BJ (cell line): ENCODE measurements at regions not wholly inside any gene's neighbourhood (a gene's known extent, or its start where the extent isn't known, plus 50 kb on each side); places are given as distances from the start of the nearest gene placed in this dataset.

Source experiments
- CTCF ChIA-PET: fragments of 350-600 bp; formaldehyde crosslinking; extraction: SDS; loops from one replicate; lab custom pipeline; 2021; ENCODE audit warnings: antibody characterized with exemption, inconsistent platforms; lab: Yijun Ruan, JAX
- POLR2A ChIA-PET: fragments of 300-600 bp; sonication (Branson Sonifier 250); formaldehyde crosslinking; extraction: SDS; loops from one replicate; lab custom pipeline; 2021; ENCODE audit warnings: antibody characterized with exemption; lab: Charles Lee
- DNase-seq: peaks from one replicate; pipeline ENCODE4 v3.0.0-alpha.2; 2011; ENCODE audit warnings: low read depth
- H3K27me3 ChIP-seq: 2 replicates; pipeline ENCODE4 v1.6.0; 2011; ENCODE audit warnings: low read length; ENCODE audit not compliant: control insufficient read depth, insufficient read depth
- H3K36me3 ChIP-seq: 2 replicates; pipeline ENCODE4 v1.5.1; 2011; ENCODE audit warnings: low read length; ENCODE audit not compliant: control insufficient read depth, insufficient read depth
- H3K4me3 ChIP-seq: 2 replicates; pipeline ENCODE4 v1.5.1; 2011; ENCODE audit warnings: low read depth, mild to moderate bottlenecking, control low read depth, low read length
- CTCF ChIP-seq: IDR thresholded peaks from 2 replicates; pipeline ENCODE4 v1.5.1; 2011; ENCODE audit warnings: low read depth, mild to moderate bottlenecking, control low read depth, inconsistent platforms, low read length, moderate library complexity; ENCODE audit not compliant: insufficient read depth

GRCh38 chr13:63554157-63554556 lies 2138.5 kb upstream of the PCDH20 start:
- Histone ChIP-seq H3K4me3 (no peak overlapping the region), H3K36me3 (no peaks in the 10 kb centered on the region), H3K27me3 (no peaks in the 10 kb centered on the region)
- DNase-seq = no peak
- ChIA-PET CTCF (no interaction called here), POLR2A (no interaction called here)
- no peak for TF ChIP-seq CTCF

GRCh38 chr13:63551731-63552130 lies 2136.1 kb upstream of the PCDH20 start:
- Histone ChIP-seq H3K36me3 (no peaks in the 10 kb centered on the region), H3K27me3 (no peaks in the 10 kb centered on the region), H3K4me3 (no peak overlapping the region)
- TF ChIP-seq CTCF = no peak
- ChIA-PET CTCF (no interaction called here), POLR2A (no interaction called here)
- DNase-seq = no peak

- Histone ChIP-seq H3K4me3 (no peak overlapping the region), H3K27me3 (no peaks in the 10 kb centered on the region), H3K36me3 (no peaks in the 10 kb centered on the region)
- TF ChIP-seq CTCF = no peak
- DNase-seq = no peak
- CTCF ChIA-PET = no interaction called here
- POLR2A ChIA-PET = no interaction called here
Measured at GRCh38 chr13:63546524-63546923, 2130.9 kb upstream of the PCDH20 start.

GRCh38 chr13:63542770-63543169 lies 2127.1 kb upstream of the PCDH20 start:
- Histone ChIP-seq H3K27me3 (no peaks in the 10 kb centered on the region), H3K36me3 (no peaks in the 10 kb centered on the region), H3K4me3 (no peak overlapping the region)
- TF ChIP-seq CTCF = no peak
- ChIA-PET POLR2A (no interaction called here), CTCF (no interaction called here)
- DNase-seq = no peak

GRCh38 chr13:63541336-63541735 lies 2125.7 kb upstream of the PCDH20 start:
- Histone ChIP-seq H3K4me3 (no peak overlapping the region), H3K27me3 (no peaks in the 10 kb centered on the region), H3K36me3 (no peaks in the 10 kb centered on the region)
- TF ChIP-seq CTCF = no peak
- ChIA-PET POLR2A (no interaction called here), CTCF (no interaction called here)
- DNase-seq = no peak
